RPMI7951 (cell line): ENCODE measurements at regions not wholly inside any gene's neighbourhood (a gene's known extent, or its start where the extent isn't known, plus 50 kb on each side); places are given as distances from the start of the nearest gene placed in this dataset.
"Not testable (repeated sequence)": the region's sequence is repeated elsewhere in the genome, so short reads cannot be mapped to it uniquely, and the experiment has no call there.

Source experiments
- DNase-seq: peaks from one replicate; pipeline ENCODE4 v3.0.0-alpha.2; 2012; ENCODE audit warnings: low read depth

DNA sequence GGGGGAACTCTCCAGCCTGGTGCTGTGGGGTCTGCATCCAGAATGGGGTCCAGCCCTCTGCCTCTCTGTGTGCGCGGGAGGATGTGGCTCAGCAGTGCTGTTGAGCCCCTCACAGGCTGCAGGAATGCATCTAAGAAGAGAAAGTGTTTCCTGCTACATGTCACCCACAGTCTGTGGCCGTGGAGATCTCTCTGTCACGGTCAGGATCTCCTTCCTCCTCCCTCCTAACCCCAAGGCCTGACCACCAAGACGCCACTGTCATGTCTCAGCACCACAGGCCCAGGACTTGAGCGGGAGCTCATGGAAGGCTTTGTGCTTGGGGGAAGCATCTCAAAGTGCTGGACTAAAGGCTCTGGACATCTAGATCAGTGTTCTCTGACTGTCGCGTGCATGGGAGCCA, 90.1 kb downstream of the SREK1 start:
- DNase-seq = no peak

- DNase-seq = no peak
These were observed 94.3 kb downstream of the SREK1 start for GRCh38 chr5:66238435-66238834.

- no peak for DNase-seq
These were observed 94.9 kb downstream of the SREK1 start for GRCh38 chr5:66239034-66239433.

GRCh38 chr5:66241136-66241825, 97.2 kb downstream of the SREK1 start:
- DNase-seq = no peak

DNA sequence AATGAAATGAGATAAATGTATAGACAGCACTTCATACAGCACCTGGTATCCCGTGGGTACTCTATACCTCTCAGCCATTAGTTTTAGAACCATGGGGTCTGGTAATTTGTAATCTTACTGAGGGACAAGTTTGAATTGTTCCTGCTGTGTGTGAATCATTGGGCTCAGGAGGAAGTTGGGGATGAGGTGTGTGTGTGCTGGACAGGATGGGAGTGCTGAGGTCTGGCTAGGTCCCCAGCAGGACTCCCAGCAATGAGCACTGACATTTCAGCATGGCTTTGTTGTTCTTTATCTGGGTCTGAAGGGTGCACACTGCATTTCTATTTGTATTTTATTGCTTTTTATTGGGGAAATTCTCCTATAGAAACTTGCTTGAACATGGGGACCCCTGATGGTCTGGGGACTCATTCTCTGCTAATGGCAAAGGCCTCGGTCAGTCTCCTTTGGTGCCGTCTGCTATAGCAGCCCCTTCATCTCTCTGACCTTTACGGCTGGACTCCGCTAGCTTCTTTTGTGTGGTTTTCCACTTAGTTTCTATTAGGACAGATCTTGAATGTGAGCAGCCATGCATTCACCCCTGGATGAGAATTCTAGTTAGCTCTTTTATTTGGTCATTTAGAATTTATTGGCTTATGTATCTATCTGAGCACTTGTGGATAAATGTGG, 98.1 kb downstream of the SREK1 start:
- DNase-seq = no peak

- DNase-seq = peak; percentile 59
These were observed 102.5 kb downstream of the SREK1 start for GRCh38 chr5:66246608-66247007.

DNA sequence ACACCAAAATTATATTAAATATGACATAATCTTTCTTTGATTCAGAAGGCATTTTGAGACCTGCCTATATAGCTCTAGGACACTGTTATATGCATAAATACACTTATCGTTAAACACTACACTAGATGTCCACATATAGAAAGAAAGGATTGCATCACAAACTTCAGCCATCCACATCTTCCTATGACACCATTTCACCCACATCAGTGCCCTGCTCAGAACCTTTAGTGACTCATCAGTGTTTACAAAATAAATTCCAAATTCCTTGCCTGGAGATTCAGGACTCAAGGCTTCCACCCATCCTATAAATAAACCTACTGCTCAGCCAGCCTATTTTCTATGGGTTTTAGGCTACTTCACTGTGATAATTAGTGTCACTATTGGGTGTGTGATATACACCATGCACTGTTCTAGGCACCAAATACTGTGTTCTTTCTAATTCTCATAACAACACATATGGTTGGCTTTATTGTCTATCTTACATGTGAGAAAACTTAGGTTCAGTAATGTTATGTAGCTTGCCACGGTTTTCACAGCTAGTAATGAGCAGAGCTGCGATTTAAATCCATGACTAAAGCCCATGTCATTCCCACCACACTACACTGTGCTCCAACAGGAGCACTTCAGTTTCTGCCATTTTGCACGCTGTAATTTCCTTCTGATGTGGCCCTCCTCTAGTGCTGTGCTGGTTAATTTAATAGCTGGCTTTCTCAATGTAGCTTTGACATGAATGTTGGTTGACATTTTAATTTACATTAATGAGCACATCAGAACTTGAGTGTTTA, 103.3 kb downstream of the SREK1 start:
- DNase-seq = peak; percentile 65

GRCh38 chr5:66248874-66249273, 104.8 kb downstream of the SREK1 start:
- no peak for DNase-seq

DNA sequence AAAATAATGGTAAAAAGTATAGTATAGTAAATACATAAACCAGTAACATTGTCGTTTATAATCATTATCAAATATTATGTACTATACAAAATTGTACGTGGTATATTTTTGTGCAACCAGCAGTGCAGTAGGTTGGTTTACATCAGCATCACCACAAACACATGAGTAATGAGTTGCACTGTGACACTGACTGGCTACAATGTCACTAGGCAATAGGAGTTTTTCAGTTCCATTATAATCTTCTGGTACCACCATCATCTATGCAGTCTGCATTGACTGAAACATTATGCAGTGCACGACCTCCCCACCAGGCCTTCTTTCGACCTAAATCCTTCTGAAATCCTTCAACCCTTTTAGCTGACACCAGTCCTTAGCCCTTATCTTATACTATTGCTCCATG, 105.8 kb downstream of the SREK1 start:
- no peak for DNase-seq

- no peak for DNase-seq
These were observed 108.7 kb downstream of the SREK1 start for GRCh38 chr5:66252849-66253248.

GRCh38 chr5:66255714-66256113, 111.6 kb downstream of the SREK1 start:
- no peak for DNase-seq

DNA sequence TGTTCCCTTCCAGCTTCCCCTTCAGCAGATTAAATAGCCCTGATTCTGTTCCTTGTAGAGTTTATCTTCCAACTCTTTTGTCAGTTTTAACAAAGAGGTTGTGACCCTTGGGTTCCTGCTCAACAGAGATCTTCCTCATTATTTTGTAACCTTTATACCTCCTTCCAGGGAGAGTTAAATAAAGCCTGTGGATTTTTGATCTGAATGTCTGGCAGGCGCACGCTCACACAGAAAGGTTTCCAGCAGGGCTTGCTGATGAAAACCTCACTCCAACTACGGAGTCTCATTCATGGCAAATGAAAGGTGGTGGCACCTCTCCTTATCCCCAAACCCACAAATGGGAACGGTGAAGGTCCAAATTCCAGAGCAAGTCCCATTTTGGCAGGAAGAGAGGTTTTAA, 129.0 kb downstream of the SREK1 start:
- DNase-seq = no peak

DNA sequence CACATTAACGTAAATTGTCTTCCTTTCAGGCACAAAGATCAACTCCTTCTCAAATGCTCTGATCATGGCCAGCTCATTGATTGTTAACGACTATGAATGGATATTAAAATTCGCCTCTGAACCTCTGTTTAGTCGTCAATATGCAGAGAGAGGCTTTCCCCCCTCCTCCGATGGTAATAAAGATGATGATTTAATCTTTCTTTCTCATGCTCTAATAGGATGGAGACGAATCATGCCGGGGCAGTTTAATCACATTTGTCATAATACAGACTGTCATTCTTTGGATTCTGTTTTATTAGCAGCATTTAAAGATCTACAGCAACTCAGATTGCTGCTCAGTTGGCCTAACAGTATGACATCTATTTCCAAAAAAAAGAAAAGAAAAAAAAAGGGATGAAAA, 132.9 kb downstream of the SREK1 start:
- no peak for DNase-seq

DNA sequence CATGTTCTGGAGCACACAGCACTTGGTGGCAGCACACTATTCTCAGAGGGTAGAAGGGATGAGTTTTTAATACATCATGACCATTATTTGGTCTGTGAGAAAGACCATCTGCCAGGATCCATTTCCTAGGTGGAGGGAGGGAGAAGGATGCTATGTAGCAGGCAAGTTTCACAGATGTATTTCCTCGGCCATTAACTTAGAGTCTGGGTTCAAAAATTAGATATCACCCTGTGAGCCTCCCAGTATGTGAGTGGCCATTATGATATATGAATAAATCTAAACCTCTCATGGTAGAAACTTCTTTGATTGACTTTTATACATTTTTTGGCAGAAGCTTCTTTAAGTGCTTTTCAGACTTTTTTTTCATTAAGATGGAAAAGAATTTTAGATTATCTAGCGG, 133.9 kb downstream of the SREK1 start:
- no peak for DNase-seq

- DNase-seq = no peak
These were observed 137.2 kb downstream of the SREK1 start for GRCh38 chr5:66281294-66281693.

DNA sequence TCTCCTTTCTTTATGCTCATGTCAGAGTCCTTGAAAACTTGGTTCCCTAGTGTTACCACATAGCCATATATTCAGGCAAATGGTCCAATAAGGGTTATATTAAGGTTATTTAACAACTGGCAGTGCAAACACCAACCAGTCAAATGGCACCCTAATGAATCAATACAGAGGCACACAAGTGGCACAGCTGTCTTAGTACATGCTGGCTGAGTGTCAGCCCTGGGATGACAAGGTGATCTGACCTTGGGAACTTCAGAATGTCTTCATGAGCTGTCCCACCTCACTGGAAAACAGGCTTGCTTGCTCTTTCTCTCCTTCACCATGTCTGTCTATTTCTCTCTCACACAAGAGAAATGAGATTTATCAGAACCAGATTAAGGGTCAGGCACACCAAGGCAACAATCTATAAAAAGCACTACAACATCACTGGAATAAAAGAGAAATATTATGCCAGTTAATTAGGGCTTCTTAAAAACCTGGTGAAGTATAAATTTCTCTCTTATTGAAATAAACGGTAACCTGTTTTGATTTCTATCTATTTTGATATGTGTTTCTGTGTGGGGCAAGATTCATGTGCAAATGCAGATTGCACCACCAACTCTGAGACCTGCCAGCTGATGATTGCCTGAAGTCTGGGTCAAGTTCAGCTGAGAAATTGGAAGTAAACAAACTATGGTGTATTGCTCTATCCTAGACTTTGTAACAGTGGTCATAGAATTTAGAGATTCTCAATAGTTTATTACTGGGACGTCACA, 140.7 kb downstream of the SREK1 start:
- DNase-seq = no peak

- no peak for DNase-seq
These were observed 141.3 kb downstream of the SREK1 start for GRCh38 chr5:66285343-66285922.

DNA sequence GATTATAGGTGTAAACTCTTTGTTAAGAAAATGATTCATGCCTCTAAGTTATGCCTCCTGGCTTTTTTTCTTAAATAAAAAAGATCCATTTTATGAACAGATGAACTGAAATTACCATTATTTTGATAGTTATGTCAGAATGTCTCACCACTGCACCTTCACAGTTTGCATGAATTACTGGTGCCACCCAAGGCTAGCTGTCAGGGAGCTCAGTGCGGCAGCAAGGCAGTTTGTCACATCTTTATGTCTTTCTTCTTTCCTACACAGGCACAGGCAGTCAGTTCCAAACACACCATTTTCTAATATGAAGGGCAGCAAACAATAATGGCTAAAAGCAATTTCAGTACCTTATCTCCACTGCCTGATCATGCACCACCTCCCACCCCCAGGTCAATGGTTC, 147.7 kb downstream of the SREK1 start:
- no peak for DNase-seq

GRCh38 chr5:66293851-66294250, 149.8 kb downstream of the SREK1 start:
- DNase-seq = not testable (repeated sequence)

GRCh38 chr5:66299463-66299862, 155.4 kb downstream of the SREK1 start:
- DNase-seq = no peak

GRCh38 chr5:66302344-66302743, 158.2 kb downstream of the SREK1 start:
- no peak for DNase-seq
